Neural progenitor cell (in vitro differentiated cells): ENCODE measurements at regions not wholly inside any gene's neighbourhood (a gene's known extent, or its start where the extent isn't known, plus 50 kb on each side); places are given as distances from the start of the nearest gene placed in this dataset.
A peak's percentile ranks its signal among the peaks of the same experiment; 100 is the strongest.

Experiments
- DNase-seq: peaks from one replicate; pipeline ENCODE4 v3.0.0-alpha.2; 2016; ENCODE audit warnings: low spot score
- H2AFZ ChIP-seq: fragments of 200-600 bp; sonication (generic); replicated peaks from 2 replicates; pipeline ENCODE4 v1.6.1; 2016; ENCODE audit warnings: antibody characterized with exemption
- H3F3A ChIP-seq: fragments of 200-600 bp; sonication (generic); 2 replicates; pipeline ENCODE4 v1.6.1; 2016; ENCODE audit warnings: antibody characterized with exemption, low read depth
- H3K27ac ChIP-seq: fragments of 200-600 bp; sonication (generic); 2 replicates; pipeline ENCODE4 v1.5.1; 2016; ENCODE audit warnings: mild to moderate bottlenecking
- H3K27me3 ChIP-seq: fragments of 200-600 bp; sonication (generic); 2 replicates; pipeline ENCODE4 v1.6.1; 2016; ENCODE audit warnings: mild to moderate bottlenecking, moderate library complexity
- H3K36me3 ChIP-seq: fragments of 200-600 bp; sonication (generic); 2 replicates; pipeline ENCODE4 v1.5.1; 2016
- H3K4me1 ChIP-seq: fragments of 200-600 bp; sonication (generic); 2 replicates; pipeline ENCODE4 v1.6.1; 2016; ENCODE audit warnings: mixed run types
- H3K4me2 ChIP-seq: fragments of 200-600 bp; sonication (generic); 2 replicates; pipeline ENCODE4 v1.6.1; 2016
- H3K4me3 ChIP-seq: fragments of 200-600 bp; sonication (generic); 2 replicates; pipeline ENCODE4 v1.5.1; 2016
- H3K79me2 ChIP-seq: fragments of 200-600 bp; sonication (generic); 2 replicates; pipeline ENCODE4 v1.6.1; 2016; ENCODE audit warnings: low read depth
- H3K9ac ChIP-seq: fragments of 200-600 bp; sonication (generic); 2 replicates; pipeline ENCODE4 v1.6.1; 2016
- H3K9me3 ChIP-seq: fragments of 200-600 bp; sonication (generic); 2 replicates; pipeline ENCODE4 v1.5.1; 2016; ENCODE audit warnings: low read depth
- H4K20me1 ChIP-seq: fragments of 200-600 bp; sonication (generic); 2 replicates; pipeline ENCODE4 v1.6.1; 2016; ENCODE audit warnings: low read depth
- H3K27ac Mint-ChIP-seq: 3 replicates; pipeline ENCODE4 v1.8.0; 2021; ENCODE audit warnings: mixed read lengths
- H3K27me3 Mint-ChIP-seq: 2 replicates; pipeline ENCODE4 v1.8.0; 2022; ENCODE audit warnings: low read depth, mild to moderate bottlenecking, inconsistent platforms, moderate library complexity, mixed read lengths; ENCODE audit not compliant: insufficient read depth
- H3K36me3 Mint-ChIP-seq: 3 replicates; pipeline ENCODE4 v1.8.0; 2021; ENCODE audit warnings: mixed read lengths
- H3K4me1 Mint-ChIP-seq: 3 replicates; pipeline ENCODE4 v1.8.0; 2021; ENCODE audit warnings: mixed read lengths
- H3K4me3 Mint-ChIP-seq: 3 replicates; pipeline ENCODE4 v1.8.0; 2021; ENCODE audit warnings: mild to moderate bottlenecking, moderate library complexity, mixed read lengths
- H3K9me3 Mint-ChIP-seq: 3 replicates; pipeline ENCODE4 v1.8.0; 2020; ENCODE audit warnings: mixed read lengths
- EZH2 ChIP-seq: fragments of 200-600 bp; sonication (generic); IDR thresholded peaks from 2 replicates; pipeline ENCODE4 v1.6.1; 2017; ENCODE audit warnings: antibody characterized with exemption, mild to moderate bottlenecking, moderate library complexity
- EZH2phosphoT487 ChIP-seq: fragments of 200-600 bp; sonication (generic); IDR thresholded peaks from 2 replicates; pipeline ENCODE4 v1.6.1; 2017; ENCODE audit warnings: antibody characterized with exemption
- TF ChIP-seq, protein P1 (sequence below): fragments of 200-600 bp; sonication (generic); IDR thresholded peaks from 2 replicates; pipeline ENCODE4 v1.5.1; 2017; ENCODE audit warnings: antibody characterized with exemption, mild to moderate bottlenecking

DNA sequence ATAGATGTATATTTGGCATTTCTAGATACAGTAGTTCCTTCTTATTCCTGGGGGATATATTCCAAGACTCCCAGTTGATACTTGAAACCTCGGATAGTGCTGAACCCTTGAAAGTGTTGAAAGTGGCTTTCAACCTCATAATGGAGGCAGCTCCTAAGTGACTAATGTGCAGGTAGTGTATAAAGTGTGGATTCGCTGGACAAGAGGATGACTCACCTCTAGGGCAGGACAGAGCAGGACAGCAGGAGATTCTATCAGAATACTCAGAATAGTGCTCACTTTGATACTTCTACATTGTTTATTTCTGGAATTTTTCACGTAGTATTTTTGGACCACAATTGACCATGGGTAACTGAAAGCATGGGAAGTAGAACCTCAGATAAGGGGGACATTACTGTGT, 1138.9 kb upstream of the WWC1 start:
- Mint-ChIP-seq H3K4me1 (peaks cover 6% of the 10 kb centered on the region), H3K9me3 (no peaks in the 10 kb centered on the region), H3K36me3 (no peaks in the 10 kb centered on the region), H3K27ac (no peak overlapping the region), H3K27me3 (peaks cover 2% of the 10 kb centered on the region), H3K4me3 (no peak overlapping the region)
- Histone ChIP-seq H3K27ac (no peak overlapping the region), H3K4me3 (no peak overlapping the region), H3K4me2 (no peak overlapping the region), H2AFZ (no peak overlapping the region), H3K9me3 (no peaks in the 10 kb centered on the region), H3F3A (no peaks in the 10 kb centered on the region), H3K27me3 (no peaks in the 10 kb centered on the region), H3K36me3 (no peaks in the 10 kb centered on the region), H3K9ac (no peak overlapping the region), H4K20me1 (no peaks in the 10 kb centered on the region), H3K79me2 (no peaks in the 10 kb centered on the region), H3K4me1 (no peaks in the 10 kb centered on the region)
- DNase-seq, result no peak
- TF ChIP-seq, protein P1, sequence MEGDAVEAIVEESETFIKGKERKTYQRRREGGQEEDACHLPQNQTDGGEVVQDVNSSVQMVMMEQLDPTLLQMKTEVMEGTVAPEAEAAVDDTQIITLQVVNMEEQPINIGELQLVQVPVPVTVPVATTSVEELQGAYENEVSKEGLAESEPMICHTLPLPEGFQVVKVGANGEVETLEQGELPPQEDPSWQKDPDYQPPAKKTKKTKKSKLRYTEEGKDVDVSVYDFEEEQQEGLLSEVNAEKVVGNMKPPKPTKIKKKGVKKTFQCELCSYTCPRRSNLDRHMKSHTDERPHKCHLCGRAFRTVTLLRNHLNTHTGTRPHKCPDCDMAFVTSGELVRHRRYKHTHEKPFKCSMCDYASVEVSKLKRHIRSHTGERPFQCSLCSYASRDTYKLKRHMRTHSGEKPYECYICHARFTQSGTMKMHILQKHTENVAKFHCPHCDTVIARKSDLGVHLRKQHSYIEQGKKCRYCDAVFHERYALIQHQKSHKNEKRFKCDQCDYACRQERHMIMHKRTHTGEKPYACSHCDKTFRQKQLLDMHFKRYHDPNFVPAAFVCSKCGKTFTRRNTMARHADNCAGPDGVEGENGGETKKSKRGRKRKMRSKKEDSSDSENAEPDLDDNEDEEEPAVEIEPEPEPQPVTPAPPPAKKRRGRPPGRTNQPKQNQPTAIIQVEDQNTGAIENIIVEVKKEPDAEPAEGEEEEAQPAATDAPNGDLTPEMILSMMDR, result no peak
- no peak for TF ChIP-seq EZH2phosphoT487
- no peak for TF ChIP-seq EZH2

DNA sequence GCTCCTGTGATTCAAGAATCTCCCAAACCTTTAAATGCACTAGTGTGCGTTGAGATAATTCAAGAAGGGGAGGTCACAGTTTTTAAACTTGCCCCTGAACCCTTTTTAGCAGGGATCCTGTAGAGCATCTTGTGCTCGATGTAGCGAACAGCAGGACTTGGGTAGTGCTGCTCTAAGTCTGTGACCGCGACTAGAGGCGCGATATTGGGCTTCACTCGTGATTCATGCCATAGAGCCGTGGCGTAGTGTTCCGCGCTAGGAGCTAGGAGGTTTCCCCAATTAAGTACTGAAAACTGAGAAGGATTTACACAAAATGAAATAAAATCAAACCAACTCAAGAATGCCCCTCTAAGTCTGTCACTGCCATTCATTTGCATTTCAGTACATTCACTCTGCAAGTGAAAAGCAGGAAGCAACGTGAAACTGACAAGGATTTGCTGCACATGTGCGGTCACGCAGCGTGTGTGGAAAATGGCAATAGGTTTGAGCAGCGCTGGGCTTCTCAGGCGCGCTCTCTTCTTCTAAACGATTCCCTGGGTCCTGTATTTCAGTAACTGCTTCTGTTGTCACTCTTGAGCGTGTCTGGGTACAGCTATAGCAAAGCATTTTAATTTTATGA, 1135.9 kb upstream of the WWC1 start:
- Histone ChIP-seq H4K20me1 (no peaks in the 10 kb centered on the region), H3K36me3 (no peaks in the 10 kb centered on the region), H2AFZ (no peak overlapping the region), H3K27ac (no peak overlapping the region), H3K9ac (no peak overlapping the region), H3K4me2 (no peak overlapping the region), H3K9me3 (no peaks in the 10 kb centered on the region), H3K4me3 (no peak overlapping the region), H3F3A (peaks cover 4% of the 10 kb centered on the region), H3K4me1 (no peaks in the 10 kb centered on the region), H3K79me2 (no peaks in the 10 kb centered on the region), H3K27me3 (no peaks in the 10 kb centered on the region)
- H3K4me1 Mint-ChIP-seq, result peaks cover 2% of the 10 kb centered on the region
- H3K9me3 Mint-ChIP-seq, result no peaks in the 10 kb centered on the region
- no peaks in the 10 kb centered on the region for H3K36me3 Mint-ChIP-seq
- TF ChIP-seq EZH2phosphoT487 (no peak), EZH2 (no peak)
- TF ChIP-seq, protein P1, result no peak
- no peak overlapping the region for H3K27ac Mint-ChIP-seq
- H3K27me3 Mint-ChIP-seq, result peaks cover 2% of the 10 kb centered on the region
- DNase-seq, result no peak
- no peak overlapping the region for H3K4me3 Mint-ChIP-seq

DNA sequence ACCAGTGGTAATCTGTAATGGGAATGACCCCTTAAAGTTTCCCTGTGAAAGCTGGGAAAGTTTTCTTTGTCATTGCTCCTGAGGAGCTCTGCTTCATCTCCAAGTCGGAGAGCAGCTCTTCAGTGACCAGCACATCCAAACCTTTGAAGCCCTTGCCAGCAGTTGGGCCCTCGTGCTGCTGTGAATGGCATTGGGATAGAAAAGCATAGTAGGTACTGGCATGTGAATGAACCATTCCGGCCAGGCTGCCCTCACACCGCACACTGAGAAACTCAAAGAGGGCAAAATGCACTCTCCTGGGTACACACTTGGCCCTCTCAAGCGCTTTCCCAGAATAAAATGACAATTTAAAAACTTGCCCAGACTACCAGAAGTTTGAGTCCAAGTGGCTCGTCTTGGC, 1135.0 kb upstream of the WWC1 start:
- peak overlapping the region; percentile 53 for H2AFZ ChIP-seq
- H3K9me3 Mint-ChIP-seq, result no peaks in the 10 kb centered on the region
- peaks cover 2% of the 10 kb centered on the region for H3K27me3 Mint-ChIP-seq
- no peak overlapping the region for H3K27ac Mint-ChIP-seq
- H3K36me3 Mint-ChIP-seq, result no peaks in the 10 kb centered on the region
- H3K27ac ChIP-seq, result no peak overlapping the region
- no peak overlapping the region for H3K9ac ChIP-seq
- no peaks in the 10 kb centered on the region for H3K9me3 ChIP-seq
- no peak overlapping the region for H3K4me3 Mint-ChIP-seq
- no peaks in the 10 kb centered on the region for H4K20me1 ChIP-seq
- TF ChIP-seq, protein P1, result no peak
- no peak for TF ChIP-seq EZH2
- no peak for TF ChIP-seq EZH2phosphoT487
- DNase-seq, result no peak
- no peaks in the 10 kb centered on the region for H3K27me3 ChIP-seq
- no peaks in the 10 kb centered on the region for H3K4me1 ChIP-seq
- H3K4me2 ChIP-seq, result no peak overlapping the region
- no peaks in the 10 kb centered on the region for H3K4me1 Mint-ChIP-seq
- no peaks in the 10 kb centered on the region for H3K36me3 ChIP-seq
- H3K4me3 ChIP-seq, result no peak overlapping the region
- H3F3A ChIP-seq, result peaks cover 4% of the 10 kb centered on the region
- H3K79me2 ChIP-seq, result no peaks in the 10 kb centered on the region
